ENCODE measurements at regions not wholly inside any gene's neighbourhood (a gene's known extent, or its start where the extent isn't known, plus 50 kb on each side); places are given as distances from the start of the nearest gene placed in this dataset.

DNA sequence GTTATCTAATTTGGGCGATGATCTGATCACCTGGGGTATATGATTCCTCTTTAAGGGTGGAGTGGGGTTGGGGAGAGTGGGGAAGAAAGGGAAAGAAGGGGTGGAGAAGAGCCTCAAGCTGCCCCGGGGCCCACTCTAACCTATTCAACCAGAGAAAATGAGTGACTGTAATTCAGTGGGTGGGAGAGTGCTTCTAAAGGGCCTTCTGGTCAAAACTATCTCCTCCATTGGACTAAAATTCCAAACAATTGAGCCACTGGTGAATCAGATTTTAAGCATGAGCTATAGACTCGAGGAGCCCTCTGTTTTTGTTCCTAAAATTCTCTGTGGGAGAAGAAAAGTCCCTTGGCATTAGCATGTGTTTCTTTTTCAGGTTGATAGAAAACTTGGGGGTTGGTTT lies 296.8 kb downstream of the CLIC5 start:
- H3K4me3 Mint-ChIP-seq, result no peak overlapping the region
- no peaks in the 10 kb centered on the region for H3K9me3 Mint-ChIP-seq
- ATAC-seq (no peak), DNase-seq (no peak)
- H3K36me3 Mint-ChIP-seq (ENCODE audit: insufficient read depth), result no peaks in the 10 kb centered on the region
- H3K4me1 Mint-ChIP-seq (ENCODE audit: low read depth), result peaks cover 16% of the 10 kb centered on the region
- no peaks in the 10 kb centered on the region for H3K27me3 Mint-ChIP-seq (ENCODE audit: low read depth)

DNA sequence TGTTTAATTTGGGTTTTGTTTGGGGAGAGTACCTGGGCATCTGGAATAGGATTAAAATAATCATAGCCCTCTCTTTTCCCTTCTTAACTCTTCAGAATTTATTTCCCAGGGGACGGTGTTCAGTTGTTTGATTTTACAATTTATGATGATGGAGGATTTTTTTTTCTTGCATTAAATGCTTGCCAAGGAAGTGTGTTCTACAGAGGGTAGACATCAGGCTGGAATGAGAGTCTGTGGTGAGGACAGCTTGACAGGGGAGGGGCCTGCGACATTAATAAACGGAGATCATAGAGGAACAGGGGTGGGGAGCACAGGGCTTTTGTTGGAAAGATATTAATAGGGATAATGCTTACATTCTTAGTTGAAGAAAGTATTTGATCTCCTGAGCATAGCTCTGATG lies 297.5 kb downstream of the CLIC5 start:
- no peak for ATAC-seq
- peaks cover 20% of the 10 kb centered on the region for H3K4me1 Mint-ChIP-seq (ENCODE audit: low read depth)
- no peaks in the 10 kb centered on the region for H3K9me3 Mint-ChIP-seq
- DNase-seq, result no peak
- no peaks in the 10 kb centered on the region for H3K27me3 Mint-ChIP-seq (ENCODE audit: low read depth)
- no peak overlapping the region for H3K4me3 Mint-ChIP-seq
- no peaks in the 10 kb centered on the region for H3K36me3 Mint-ChIP-seq (ENCODE audit: insufficient read depth)

DNA sequence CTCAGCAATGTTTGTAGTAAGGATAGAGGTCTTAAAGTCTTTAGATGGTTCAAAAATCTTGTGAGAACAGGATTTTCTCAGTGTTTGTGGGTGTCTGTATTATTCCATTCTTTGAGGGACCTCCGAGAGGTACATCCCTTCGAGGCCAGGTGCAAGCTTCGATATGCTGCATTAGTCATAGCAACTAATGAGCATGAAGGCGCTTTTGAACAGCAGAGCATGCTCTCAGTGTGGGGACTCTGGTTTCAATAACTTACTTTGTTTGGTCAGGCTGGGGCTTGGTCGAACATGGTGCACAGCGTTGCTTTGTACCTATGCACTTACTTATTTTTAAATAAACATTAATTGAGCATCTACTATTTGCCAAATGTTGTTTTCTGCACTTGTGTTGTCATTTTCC lies 297.9 kb downstream of the CLIC5 start:
- H3K4me1 Mint-ChIP-seq (ENCODE audit: low read depth), result peaks cover 20% of the 10 kb centered on the region
- H3K9me3 Mint-ChIP-seq, result no peaks in the 10 kb centered on the region
- no peak overlapping the region for H3K4me3 Mint-ChIP-seq
- ATAC-seq, result no peak
- H3K36me3 Mint-ChIP-seq (ENCODE audit: insufficient read depth), result no peaks in the 10 kb centered on the region
- no peaks in the 10 kb centered on the region for H3K27me3 Mint-ChIP-seq (ENCODE audit: low read depth)
- DNase-seq, result no peak

DNA sequence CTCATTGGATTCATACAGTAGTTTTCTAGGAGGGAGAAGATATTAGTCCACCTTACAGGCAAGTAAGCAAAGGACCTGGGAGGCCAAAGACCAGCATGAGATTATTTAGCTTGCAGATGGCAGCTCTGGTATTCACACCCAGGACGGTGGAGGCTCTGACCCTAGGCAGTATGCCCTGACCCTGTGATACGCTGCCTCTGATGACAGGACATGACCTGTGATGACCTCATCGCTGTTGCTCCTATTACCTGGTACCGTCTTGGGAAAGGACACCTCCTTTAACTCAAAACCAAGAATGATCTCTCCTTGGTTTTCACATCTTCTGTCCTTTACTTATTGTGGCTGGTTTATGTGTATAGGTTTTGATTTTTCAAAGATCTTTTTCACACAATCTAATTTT lies 298.6 kb downstream of the CLIC5 start:
- DNase-seq (no peak), ATAC-seq (no peak)
- Mint-ChIP-seq H3K4me1 (ENCODE audit: low read depth) (peaks cover 22% of the 10 kb centered on the region), H3K27me3 (ENCODE audit: low read depth) (no peaks in the 10 kb centered on the region), H3K9me3 (no peaks in the 10 kb centered on the region), H3K4me3 (no peak overlapping the region), H3K36me3 (ENCODE audit: insufficient read depth) (no peaks in the 10 kb centered on the region)

DNA sequence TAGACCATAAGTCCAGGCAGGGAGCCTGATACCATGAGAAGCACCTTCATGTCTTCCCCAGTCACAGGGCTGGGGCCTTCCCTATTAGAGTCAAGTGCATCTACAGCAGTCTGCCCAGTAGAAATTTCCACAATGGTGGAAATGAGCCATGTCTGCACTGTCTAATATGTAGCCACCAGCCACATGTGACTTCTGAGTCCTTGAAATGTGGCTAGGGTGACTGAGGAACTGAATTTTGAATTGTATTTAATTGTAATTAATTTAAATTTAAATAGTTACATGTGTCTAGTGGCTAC lies 300.2 kb downstream of the CLIC5 start:
- no peak for DNase-seq

DNA sequence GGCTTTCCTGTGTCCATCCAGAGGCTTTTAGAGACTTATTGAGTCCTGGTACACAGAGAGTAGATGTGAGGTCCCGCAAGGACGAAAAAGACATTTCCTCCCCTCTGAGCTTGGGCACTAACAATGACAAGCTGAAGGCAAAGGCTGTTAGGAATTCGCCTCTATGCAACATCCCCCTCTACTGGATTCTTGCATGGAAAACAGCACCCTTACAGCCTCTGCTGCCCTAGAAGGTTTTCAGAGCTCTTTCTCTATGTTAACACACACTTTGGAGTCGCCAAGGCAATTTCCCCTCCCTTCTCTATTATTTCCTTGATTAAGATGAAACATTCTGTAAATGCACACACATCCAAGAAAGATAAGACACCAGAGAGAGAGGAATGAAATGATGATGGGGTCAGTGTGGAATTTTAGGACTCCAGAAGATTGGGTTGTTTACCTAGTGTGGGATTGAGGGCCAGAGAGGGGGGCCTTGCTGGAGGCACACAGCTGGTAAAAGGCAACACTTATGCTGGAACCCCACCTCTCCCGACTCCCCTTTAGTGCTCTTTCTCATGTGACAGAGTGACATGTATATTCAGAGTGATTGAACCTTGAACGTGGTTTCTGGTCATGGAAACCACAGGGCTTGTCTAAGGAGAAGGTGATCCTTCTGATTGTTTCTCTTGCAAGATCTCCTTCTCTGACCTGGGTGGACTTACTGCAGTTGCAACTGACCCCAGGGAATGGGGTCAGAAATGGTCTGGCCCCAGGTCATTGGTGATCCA lies 300.7 kb downstream of the CLIC5 start:
- Mint-ChIP-seq H3K4me3 (peak overlapping the region; percentile 11), H3K36me3 (ENCODE audit: insufficient read depth) (no peaks in the 10 kb centered on the region), H3K4me1 (ENCODE audit: low read depth) (peaks cover 22% of the 10 kb centered on the region), H3K27me3 (ENCODE audit: low read depth) (no peaks in the 10 kb centered on the region), H3K9me3 (no peaks in the 10 kb centered on the region)
- ATAC-seq, result peak; percentile 22 to 23
- DNase-seq, result peak; percentile 36

More for the DNA sequence above, 300.2 kb downstream of the CLIC5 start:
- peaks cover 22% of the 10 kb centered on the region for H3K4me1 Mint-ChIP-seq (ENCODE audit: low read depth)
- H3K4me3 Mint-ChIP-seq, result no peak overlapping the region
- H3K9me3 Mint-ChIP-seq, result no peaks in the 10 kb centered on the region
- ATAC-seq, result no peak
- no peaks in the 10 kb centered on the region for H3K27me3 Mint-ChIP-seq (ENCODE audit: low read depth)
- H3K36me3 Mint-ChIP-seq (ENCODE audit: insufficient read depth), result no peaks in the 10 kb centered on the region

DNA sequence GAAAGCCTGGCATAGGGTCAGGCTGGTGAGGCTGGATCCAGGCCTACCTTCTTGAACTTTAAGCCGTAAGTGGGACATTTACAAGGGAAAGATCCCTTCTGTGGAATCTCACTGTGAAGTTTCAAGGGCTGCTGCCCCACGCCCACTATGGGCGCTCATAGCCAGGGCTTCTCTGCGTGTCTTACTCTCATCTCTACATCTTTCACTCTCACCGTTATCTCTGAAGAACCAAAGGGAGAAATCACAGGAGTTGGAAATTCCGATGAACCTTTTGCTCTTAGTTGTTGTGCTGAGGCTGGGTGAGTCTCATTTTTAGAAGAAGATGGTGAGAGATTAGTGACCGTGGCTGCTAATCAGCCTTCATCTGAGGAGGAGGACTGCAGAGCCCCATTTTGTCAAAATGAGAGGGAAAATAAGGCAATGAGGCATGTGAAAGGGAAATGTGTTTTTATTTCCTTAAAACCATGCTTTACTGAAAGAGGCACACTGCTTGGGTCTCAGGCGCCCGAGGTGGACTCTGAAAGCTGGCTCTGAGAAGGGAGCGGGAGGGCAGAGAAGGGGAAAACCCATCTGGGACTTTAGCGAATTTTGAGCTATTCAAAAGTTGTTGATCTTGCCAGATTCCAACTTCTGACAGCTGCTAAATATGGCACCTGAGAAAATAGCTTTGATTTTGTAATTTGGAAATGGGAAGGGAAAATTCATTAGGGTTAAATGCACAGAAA lies 301.5 kb downstream of the CLIC5 start:
- no peak for DNase-seq
- ATAC-seq, result peak; percentile 12 to 25
- H3K27me3 Mint-ChIP-seq (ENCODE audit: low read depth), result no peaks in the 10 kb centered on the region
- no peaks in the 10 kb centered on the region for H3K9me3 Mint-ChIP-seq
- H3K4me3 Mint-ChIP-seq, result peak overlapping the region; percentile 19
- H3K36me3 Mint-ChIP-seq (ENCODE audit: insufficient read depth), result no peaks in the 10 kb centered on the region
- H3K4me1 Mint-ChIP-seq (ENCODE audit: low read depth), result peaks cover 22% of the 10 kb centered on the region
